ENCODE measurements at regions not wholly inside any gene's neighbourhood (a gene's known extent, or its start where the extent isn't known, plus 50 kb on each side); places are given as distances from the start of the nearest gene placed in this dataset.
A peak's percentile ranks its signal among the peaks of the same experiment; 100 is the strongest.
"Not testable (repeated sequence)": the region's sequence is repeated elsewhere in the genome, so short reads cannot be mapped to it uniquely, and the experiment has no call there.

DNA sequence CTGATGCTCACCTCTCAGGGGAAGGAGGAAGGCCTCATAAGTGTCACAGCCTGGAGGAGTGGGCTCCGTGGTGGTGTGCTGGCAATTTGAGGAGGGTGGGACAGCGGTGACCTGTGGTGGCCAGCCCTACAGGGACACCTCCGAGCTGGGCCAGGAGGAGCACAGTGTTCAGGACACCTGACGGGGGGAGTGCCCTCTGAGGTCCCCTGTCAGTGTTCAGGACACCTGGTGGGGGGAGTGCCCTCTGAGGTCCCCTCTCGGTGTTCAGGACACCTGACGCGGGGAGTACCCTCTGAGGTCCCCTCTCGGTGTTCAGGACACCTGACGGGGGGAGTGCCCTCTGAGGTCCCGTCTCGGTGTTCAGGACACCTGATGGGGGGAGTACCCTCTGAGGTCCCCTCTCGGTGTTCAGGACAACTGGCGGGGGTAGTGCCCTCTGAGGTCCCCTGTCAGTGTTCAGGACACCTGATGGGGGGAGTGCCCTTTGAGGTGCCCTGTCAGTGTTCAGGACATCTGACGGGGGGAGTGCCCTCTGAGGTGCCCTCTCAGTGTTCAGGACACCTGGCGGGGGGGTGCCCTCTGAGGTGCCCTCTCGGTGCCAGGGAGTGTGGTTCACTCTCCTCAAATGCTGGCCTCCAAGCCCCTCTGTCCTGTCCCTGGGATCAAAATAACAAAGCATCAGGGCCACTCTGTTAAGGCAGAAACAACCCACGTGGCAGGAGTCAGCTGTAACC is 73.4 kb upstream of the ZNF469 start:
- no peak for DNase-seq

DNA sequence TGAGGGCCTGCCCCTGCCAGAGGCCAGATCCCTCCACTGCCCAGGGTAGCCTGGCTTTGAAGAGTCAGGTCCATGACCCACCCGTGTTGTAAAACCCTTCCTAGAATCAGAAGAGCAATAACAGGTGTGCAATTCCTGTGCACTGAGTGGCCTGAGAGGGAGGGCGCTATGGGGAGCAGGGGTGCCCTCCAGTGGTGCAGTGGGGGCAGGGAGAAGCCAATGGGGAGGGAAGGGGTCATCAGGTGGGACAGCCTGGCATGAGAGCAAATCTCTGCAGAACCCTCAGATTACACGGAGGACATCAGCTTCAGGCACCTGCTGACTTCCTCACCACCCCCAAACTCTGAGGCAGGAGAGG is 72.9 kb upstream of the ZNF469 start:
- no peak for DNase-seq

DNA sequence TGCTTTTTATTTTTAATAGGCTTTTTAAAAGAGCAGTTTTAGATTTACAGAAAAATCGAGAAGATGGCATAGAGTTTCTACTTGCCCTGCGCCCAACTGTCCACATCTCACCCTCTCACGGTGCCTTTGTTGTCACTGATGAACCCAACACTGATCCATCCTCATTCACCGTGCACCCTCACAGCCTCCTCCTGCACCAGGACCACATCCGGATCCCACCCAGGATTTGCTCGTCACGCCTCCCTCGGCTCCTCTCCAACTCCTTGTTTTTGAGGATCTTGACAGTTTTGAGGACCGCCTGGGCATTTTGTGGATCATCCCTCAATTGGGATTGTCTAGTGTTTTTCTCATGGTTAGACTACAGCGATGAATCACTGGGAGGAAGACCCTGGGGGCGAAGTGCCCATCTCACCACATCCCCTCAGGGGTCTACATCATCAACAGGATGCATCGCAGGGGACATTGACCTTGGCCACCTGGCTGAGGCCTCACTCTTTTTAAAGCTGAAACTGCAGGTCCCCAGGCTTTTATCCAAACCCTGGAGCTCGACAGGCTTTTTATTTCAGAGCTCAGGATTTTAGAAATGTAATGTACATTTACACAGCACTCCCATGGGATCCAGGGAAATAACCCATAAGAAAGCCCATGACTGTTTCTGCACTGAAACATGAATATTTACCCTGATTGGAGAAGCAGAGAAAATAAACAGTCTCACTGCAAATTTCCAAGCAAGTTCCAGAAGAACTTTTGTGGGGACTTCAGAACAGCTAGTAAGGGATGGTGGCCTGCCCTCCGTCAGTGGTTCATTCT is 71.8 kb upstream of the ZNF469 start:
- DNase-seq = no peak

DNA sequence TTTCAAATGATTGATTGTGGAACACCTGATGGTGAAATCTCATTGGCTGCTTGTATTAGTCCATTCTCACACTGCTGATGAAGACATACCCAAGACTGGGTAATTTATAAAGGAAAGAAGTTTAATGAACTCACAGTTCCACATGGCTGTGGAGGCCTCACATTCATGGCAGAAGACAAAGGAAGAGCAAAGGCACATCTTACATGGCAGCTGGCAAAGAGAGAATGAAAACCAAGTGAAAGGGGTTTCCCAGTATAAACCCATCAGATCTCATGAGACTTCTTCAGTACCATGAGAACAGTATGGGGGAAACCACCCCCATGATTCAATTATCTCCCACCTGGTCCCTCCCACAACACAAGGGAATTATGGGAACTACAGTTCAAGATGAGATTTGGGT is 70.9 kb upstream of the ZNF469 start:
- DNase-seq = not testable (repeated sequence)

DNA sequence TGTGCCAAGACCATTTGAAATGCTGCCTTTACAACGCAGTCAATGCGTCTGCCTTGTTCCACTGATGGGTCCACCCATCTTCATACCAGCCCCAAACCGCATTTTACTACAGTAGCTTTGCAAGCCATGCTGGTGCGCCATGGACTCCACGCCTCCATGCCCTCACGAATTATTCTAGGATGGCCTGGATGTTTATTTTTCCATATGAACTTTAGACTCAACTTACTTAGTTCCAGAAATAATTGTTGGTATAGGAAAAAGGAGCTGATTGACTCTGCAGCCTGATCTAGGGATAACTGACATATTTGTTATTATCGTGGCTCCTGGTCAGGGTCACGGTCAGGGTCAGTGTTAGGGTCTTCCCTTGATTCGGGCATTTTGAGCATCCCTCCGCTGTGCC is 70.0 kb upstream of the ZNF469 start:
- no peak for DNase-seq

DNA sequence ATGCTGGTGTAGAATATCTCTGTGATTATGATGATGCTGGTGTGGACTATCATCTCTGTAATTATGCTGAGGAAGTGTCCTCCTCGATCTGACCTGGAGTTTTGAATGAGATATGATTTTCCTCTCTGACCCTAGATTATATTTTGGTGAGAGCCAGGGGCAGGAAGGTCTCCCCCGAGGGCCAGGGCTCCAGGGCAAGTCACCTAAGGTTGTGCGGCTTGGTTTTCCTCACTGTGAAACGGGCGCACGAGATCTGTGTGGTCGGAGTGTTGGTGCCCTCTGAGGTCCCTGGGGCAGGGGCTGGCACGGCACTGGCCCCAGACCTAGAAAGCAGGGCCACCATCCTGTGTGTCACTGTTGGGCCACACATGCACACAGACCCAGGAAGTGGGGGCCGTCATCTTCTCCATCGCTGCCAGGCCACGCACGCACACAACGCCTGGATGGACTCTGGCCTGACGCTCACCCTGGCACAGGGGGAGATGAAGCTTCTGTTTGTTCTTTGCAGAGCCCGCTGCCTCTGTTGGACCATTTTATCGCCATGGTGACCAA is 67.7 kb upstream of the ZNF469 start:
- no peak for DNase-seq

DNA sequence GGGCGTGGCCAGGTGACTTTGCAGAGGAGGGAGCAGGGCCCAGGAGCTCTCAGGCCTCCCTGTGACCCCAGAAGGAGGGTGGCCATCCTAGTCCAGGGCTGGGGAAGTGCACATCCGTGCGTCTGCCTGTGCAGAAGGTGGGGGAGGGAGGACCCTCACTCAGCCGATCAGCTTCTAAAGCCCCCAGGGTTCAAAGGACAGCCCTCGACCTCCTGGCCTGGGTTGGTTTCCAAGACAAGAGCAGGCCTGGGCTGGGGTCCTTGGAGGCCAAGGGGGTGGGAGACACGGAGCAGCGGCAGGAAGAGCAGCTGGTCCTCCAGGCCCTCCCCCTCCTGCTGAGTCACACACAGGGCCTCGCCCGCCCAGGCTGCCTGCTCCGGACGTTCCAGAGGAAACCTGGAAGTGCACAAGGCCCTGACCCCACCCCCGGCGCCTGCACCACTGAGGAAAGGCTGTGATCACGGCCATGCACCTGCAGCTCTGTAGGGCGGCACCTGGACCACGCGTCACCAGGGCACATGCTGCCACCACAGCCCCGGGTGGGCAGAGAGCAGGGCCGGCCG is 67.1 kb upstream of the ZNF469 start:
- no peak for DNase-seq

DNA sequence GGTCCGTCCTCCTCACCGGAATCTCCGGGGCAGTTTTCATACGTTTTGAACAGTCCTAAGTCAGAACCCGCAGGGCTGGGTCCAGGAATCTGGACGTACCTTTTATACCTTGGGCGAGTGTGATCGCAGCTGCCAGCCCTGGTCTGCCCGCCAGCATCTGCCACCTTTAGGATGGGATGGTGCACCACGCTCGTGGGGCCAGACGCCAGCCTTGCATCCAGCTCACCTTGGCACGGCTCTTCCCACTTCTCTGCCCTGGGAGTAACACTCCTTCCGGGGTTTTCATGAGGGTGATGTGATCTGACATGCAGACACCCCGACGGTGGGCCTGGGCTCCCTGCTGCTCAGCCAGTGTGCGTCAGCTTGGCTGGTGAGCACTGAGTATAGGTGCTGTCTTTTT is 66.6 kb upstream of the ZNF469 start:
- no peak for DNase-seq

DNA sequence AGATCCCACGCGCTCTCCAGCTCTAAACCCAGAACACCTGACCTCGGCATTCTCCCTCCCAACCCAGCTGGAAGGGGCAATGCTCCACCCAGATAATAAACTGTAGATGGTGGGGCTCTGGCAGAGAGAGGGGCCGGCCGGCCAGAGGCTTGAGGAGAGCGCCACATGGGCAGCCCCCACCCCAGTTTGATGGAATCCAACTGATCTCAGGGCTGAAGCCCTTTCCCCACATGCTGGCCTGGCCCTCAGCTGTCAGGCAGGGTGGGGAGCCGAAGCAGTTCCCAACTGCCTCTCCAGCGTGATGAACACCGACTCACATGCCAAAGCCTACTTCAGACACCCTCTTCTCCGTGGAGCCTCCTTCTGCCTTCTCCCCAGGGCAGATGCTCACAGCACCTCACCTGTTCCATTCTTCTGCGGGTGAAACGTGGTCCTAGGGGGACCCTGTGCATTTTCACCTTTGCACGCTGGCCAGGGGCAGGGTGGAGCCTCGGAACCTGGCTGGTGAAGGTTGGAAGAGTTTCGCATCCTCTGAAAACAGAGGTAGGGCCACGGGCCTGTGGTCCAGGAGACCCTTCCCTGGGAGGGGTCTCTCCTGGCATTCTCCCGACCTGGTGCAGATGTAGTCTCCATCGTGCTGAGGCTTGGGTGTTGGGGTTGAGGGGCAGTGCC is 65.7 kb upstream of the ZNF469 start:
- no peak for DNase-seq

DNA sequence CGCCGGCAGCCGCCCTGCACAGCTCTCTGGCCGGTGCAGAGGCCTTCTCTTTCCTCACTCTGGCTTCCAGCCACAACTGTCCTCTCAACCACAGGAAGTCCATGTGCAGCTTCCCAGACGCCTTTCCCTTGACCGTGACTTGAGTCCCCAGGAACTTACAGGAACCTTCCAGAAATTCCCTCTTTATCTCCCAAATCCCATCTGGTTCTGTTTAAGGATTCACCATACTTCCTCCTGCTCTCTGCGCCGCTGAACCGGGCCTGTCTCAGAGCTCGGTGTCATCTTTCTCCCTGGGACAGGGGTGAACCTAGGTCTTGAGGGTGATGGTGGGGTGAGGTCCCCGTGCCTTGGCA is 65.2 kb upstream of the ZNF469 start:
- no peak for DNase-seq

DNA sequence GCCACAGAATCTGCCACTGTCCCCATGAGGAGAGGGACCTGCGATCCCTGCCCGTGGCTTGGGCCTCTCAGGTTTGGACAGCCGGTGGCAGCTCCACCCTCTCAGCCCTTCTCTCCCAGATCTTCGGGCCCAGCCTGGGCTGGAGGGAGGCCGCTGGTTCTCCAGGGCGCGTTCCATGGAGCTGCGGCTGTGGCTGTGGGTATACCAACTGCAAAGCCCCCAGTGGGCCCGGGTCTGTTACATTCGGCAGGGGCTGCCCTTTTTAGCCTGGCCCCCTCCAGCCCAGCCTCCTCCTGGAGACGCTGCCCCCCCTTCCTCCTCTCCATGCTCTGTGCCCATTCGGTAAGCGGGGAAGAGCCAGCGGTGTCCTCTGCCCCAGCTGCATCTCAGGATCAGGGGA is 64.7 kb upstream of the ZNF469 start:
- no peak for DNase-seq

DNA sequence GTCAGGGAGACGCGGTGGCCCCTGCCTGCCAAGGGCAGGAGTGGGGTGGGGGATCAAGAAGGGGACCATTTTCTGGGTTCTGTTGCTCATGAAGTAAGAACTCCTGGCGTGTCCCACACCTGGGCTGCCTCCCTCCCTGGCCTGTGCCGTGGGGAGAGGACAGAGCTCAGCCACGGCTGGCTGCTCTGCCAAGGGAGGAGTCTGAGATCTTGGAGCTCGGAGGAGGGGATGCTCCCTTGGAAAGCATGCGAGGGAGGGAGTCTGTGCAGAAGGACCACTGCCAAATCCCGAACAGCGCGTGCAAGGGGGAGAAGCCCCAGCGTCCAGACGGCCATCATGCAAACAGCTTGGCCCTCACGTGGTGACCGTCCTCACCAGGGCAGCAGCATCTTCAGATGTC is 64.2 kb upstream of the ZNF469 start:
- DNase-seq = no peak

DNA sequence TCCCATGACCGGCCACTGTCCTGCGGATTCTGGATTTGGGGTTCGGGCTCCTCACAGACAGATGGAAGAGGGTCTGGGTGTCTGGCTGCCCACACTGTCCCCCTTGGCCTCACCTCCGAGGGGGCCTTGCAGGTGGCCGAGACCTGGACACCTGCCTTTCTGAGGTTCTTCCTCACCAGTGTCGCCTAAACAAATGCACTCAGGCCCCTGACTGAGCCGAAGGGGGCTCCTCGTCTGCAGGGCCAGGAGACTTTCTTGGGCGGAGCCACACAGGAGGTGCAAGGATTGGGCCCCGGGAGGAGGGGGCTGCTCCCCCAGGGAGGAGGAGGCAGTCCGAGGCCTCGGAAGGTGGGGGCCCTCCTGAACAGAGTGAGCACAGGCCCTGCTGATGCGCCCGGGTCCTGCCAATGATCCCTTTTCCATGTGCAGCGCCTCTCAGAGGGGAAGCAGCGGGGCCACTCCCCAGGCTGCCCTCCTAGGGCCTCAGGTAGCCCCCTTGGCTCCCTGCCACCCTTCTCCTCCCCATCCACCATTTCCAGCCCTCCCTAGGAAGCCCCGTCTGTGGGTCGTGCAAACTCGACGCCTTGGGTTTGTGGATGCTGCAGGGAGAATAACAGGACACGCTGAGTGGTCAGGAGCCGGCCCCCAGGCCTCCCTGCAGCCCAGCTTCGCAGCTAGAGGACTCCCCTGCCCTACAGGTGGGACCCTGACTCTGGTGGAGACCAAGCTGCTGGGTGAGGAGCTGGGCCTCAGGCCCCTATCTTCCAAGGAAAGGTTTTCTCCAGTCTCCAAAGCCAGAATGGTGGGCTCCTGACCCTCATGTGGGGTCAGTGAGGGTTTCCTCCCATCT is 63.4 kb upstream of the ZNF469 start:
- no peak for DNase-seq

DNA sequence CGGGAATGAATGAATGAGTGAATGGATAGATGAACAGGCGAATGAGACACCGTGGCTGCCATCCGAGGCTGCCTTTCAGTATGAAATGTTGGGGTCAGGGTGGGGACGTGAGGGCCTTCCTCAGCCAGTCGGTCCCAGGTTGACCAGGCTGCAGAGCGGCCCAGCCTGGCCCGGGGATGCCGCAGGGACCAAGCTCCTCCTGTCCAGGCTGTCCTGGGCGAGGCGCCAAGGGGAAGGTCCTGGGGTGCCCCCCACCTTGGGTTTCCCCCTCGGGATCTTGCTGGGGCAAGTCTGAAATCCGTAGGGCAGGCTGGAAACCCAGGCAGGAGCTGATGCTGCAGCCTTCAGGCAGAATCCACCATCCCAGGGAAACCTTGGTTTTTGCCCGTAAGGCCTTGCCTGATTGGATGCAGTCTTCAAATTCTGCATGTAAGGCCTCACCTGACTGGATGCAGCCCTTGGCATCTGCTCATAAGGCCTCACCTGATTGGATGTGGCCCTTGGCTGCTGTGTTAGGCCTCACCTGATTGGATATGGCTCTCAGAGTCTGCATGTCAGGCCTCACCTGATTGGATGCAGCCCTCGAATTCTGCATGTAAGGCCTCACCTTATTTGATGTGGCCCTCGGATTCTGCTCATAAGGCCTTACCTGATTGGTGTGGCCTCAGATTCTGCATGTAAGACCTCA is 61.7 kb upstream of the ZNF469 start:
- peak; percentile 8 for DNase-seq

DNA sequence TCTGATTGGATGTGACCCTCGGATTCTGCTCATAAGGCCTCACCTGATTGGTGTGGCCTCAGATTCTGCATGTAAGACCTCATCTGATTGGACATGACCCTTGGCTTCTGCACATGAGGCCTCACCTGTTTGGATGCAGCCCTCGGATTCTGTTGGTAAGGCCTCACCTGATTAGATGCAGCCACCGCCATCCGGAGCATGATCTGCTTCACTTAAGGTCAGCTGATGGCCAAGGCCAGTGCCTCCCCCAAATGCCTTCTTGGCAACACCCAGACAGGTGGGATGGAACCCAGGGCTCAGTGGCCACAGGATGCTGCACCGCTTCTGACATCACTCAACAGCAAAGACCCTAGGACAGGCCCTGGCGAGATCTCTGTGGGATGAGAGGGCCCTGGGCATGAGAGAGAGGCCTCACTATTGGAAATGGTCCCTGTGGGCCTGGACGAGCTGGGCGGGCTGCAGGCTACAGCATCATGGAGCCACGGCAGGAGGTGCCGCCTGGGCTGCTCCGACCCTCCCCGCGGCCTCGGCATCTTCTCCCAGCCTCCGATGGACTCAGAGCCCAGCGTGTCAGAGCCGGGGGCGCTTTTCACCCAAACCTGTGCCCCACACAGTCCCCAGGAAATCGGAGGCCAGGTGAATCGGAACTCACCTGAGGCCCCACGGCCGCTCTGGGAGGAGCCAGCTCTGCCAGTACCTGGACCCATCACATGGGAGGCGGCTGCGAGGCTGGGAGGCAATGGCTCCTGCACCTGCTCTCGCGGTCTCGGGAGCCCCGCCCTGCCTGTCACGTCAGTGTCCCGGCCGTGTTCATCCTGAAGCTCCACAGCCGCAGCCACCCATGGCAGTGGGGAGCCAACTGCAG is 60.9 kb upstream of the ZNF469 start:
- no peak for DNase-seq

DNA sequence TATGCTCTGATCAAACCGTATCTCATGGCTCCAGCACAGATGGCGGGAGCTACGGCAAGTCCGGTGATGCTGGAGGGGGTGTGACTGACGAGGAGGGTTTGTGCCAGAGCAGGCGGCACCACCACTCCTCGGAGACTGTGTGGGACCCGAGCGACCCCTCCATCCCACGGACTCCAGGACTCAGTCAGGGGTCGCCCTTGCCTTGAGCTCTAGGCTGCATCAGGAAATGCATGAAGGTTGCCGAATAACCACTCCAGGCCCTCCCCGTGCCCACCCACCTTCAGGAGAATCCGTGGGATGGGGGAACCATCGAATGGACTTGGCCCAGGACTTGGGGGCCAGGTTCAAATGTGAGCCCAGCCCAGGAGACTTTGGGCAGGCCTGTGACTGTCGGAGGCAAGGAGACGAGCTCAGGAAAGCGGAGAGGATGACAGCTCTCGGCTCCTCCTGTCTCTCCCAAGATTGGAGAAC is 60.2 kb upstream of the ZNF469 start:
- no peak for DNase-seq

DNA sequence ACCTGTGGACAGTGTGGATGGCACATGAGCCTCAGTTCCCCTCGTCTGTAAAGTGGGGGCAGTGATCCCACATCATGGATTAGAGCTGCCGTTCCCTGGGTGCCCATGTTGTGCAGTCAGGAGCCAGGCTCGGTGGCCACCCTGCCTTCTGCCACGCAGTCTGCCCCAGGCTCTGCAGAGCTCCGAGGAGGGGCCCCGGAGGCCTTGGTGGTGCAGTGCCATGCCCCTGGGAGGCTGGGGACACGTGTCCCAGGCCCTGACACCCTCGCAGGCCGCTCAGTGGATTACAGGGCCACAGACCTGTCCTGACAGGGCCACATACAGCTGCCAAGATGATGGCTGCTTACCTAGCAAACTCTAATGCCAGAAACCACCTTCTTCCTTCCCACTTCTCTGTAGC is 59.7 kb upstream of the ZNF469 start:
- DNase-seq = no peak

DNA sequence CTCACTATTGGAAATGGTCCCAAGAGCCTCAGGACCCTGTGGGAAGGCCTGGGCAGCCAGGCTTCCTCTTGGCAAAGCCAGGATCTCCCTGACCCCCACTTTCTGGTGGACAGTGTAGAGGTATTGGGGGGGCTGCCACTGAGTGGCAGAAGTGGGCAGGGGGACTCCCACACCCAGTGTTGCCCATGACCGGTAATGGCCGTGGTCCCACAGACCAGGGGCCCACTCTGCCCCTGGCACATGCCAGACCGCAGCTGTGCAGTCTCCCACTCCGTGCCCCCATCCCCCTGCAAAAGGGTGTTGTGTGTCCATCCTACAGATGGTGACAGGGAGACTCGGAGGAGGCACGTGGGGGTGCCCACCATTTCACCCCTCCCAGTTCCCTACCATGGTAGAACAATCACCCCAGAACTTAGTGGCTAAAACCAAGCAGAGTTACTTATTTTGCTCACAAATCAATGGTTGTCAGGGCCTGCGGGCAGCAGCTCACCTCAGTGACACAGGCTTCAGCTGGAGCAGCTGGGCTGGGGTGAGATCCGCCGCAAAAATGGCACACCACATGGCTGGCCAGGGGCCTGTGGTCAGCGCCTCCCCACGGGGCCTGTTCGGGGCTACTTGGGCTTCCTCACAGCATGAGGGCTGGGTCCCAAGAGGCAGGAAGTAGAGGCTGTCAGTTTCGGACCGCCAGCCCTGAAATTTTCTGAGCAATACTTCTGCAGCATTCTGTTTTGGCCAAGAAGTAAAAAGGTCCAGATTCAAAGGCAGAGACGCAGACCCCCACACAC is 59.0 kb upstream of the ZNF469 start:
- DNase-seq = no peak

DNA sequence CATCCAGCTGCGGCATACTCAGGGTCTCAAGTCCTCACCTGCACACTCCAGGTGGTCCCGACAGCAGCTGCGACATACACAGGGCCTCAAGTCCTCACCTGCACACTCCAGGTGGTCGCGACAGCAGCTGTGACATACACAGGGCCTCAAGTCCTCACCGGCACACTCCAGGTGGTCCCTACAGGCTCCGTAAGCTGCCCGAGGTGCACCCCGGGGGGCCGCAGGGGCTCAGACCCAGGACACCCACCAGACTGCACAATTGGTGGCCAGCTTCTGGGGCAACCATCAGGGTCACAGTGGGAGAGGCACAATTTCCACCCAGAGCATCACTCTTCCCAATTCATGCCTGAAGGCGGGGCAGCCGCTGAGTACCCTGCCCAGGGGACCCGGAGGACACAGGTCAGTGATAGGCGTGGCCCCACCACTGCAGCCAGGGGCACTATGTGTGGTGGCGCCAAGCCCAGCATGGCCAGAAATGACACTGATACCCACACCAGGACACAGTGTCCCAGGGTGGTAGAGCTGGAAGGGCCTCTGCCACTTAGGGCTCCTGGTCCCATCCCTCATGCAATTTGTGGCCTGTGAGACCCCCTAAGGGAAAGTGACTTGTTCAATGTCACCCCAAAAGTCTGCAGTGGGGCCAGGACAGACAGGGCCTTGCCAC is 57.5 kb upstream of the ZNF469 start:
- no peak for DNase-seq

Measured in DMS53 (cell line).